ENCODE measurements at regions not wholly inside any gene's neighbourhood (a gene's known extent, or its start where the extent isn't known, plus 50 kb on each side); places are given as distances from the start of the nearest gene placed in this dataset.

GRCh38 chr3:116929505-116930222 lies 220.1 kb downstream of the TUSC7 start:
- no peak for DNase-seq (ENCODE audit: low read depth in 2 of 3, low spot score in 1 of 3)

- DNase-seq (ENCODE audit: low read depth in 2 of 3, low spot score in 1 of 3) = no peak
These were observed 221.2 kb downstream of the TUSC7 start for GRCh38 chr3:116930786-116931185.

GRCh38 chr3:116939091-116939490 lies 229.5 kb downstream of the TUSC7 start:
- no peak for DNase-seq (ENCODE audit: low read depth in 2 of 3, low spot score in 1 of 3)

GRCh38 chr3:116939550-116939949 lies 230.0 kb downstream of the TUSC7 start:
- DNase-seq (ENCODE audit: low read depth in 2 of 3, low spot score in 1 of 3) = no peak

GRCh38 chr3:116940719-116941118 lies 231.1 kb downstream of the TUSC7 start:
- no peak for DNase-seq (ENCODE audit: low read depth in 2 of 3, low spot score in 1 of 3)

GRCh38 chr3:116946376-116946775 lies 236.8 kb downstream of the TUSC7 start:
- no peak for DNase-seq (ENCODE audit: low read depth in 2 of 3, low spot score in 1 of 3)

GRCh38 chr3:116947148-116947547 lies 237.6 kb downstream of the TUSC7 start:
- no peak for DNase-seq (ENCODE audit: low read depth in 2 of 3, low spot score in 1 of 3)

GRCh38 chr3:116947809-116948208 lies 238.2 kb downstream of the TUSC7 start:
- no peak for DNase-seq (ENCODE audit: low read depth in 2 of 3, low spot score in 1 of 3)

- no peak for DNase-seq (ENCODE audit: low read depth in 2 of 3, low spot score in 1 of 3)
These were observed 240.9 kb downstream of the TUSC7 start for GRCh38 chr3:116950301-116951055.

GRCh38 chr3:116951610-116952009 lies 242.0 kb downstream of the TUSC7 start:
- DNase-seq (ENCODE audit: low read depth in 2 of 3, low spot score in 1 of 3) = no peak

- DNase-seq (ENCODE audit: low read depth in 2 of 3, low spot score in 1 of 3) = no peak
These were observed 248.7 kb downstream of the TUSC7 start for GRCh38 chr3:116958291-116958690.

- no peak for DNase-seq (ENCODE audit: low read depth in 2 of 3, low spot score in 1 of 3)
These were observed 251.5 kb downstream of the TUSC7 start for GRCh38 chr3:116961106-116961505.

GRCh38 chr3:116963802-116964201 lies 254.2 kb downstream of the TUSC7 start:
- DNase-seq (ENCODE audit: low read depth in 2 of 3, low spot score in 1 of 3) = no peak

- DNase-seq (ENCODE audit: low read depth in 2 of 3, low spot score in 1 of 3) = no peak
These were observed 257.1 kb downstream of the TUSC7 start for GRCh38 chr3:116966649-116967048.

GRCh38 chr3:116969135-116969534 lies 259.6 kb downstream of the TUSC7 start:
- DNase-seq (ENCODE audit: low read depth in 2 of 3, low spot score in 1 of 3) = no peak

- DNase-seq (ENCODE audit: low read depth in 2 of 3, low spot score in 1 of 3) = no peak
These were observed 260.1 kb downstream of the TUSC7 start for GRCh38 chr3:116969646-116970045.

GRCh38 chr3:116971531-116971930 lies 262.0 kb downstream of the TUSC7 start:
- no peak for DNase-seq (ENCODE audit: low read depth in 2 of 3, low spot score in 1 of 3)

- no peak for DNase-seq (ENCODE audit: low read depth in 2 of 3, low spot score in 1 of 3)
These were observed 265.1 kb downstream of the TUSC7 start for GRCh38 chr3:116974702-116975101.

GRCh38 chr3:116977441-116977840 lies 267.9 kb downstream of the TUSC7 start:
- DNase-seq (ENCODE audit: low read depth in 2 of 3, low spot score in 1 of 3) = no peak

GRCh38 chr3:116980099-116980498 lies 270.5 kb downstream of the TUSC7 start:
- DNase-seq (ENCODE audit: low read depth in 2 of 3, low spot score in 1 of 3) = no peak

- no peak for DNase-seq (ENCODE audit: low read depth in 2 of 3, low spot score in 1 of 3)
These were observed 271.5 kb downstream of the TUSC7 start for GRCh38 chr3:116981089-116981488.

- no peak for DNase-seq (ENCODE audit: low read depth in 2 of 3, low spot score in 1 of 3)
These were observed 274.7 kb downstream of the TUSC7 start for GRCh38 chr3:116984301-116984700.
